ENCODE measurements at regions not wholly inside any gene's neighbourhood (a gene's known extent, or its start where the extent isn't known, plus 50 kb on each side); places are given as distances from the start of the nearest gene placed in this dataset.

DNA sequence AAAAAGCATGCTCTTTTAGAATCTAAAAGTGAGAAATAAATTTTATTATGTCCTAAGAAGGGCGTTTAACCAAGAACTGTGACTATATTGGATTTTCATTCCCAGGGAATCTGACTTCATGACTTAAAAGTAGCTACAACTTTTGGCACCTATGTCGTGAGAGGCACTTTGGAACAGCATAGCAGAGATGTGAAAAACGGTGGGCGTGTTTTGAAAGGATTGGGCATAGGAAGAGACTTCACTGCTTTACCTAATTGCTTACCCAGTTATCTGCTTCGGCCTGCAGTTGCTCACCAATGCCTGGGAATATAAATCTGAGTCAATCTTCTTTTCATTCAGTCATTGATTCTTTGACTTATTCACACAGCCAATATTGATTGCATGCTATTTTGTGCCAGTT, 363.4 kb downstream of the DNAH5 start:
- H3K36me3 ChIP-seq (ENCODE audit: control insufficient read depth in 2 of 2, insufficient read depth in 1 of 2, low read length in 2 of 2) = no peaks in the 10 kb centered on the region
- ChIA-PET POLR2A (no interaction called here), CTCF (no interaction called here)
- TF ChIP-seq, protein P1, sequence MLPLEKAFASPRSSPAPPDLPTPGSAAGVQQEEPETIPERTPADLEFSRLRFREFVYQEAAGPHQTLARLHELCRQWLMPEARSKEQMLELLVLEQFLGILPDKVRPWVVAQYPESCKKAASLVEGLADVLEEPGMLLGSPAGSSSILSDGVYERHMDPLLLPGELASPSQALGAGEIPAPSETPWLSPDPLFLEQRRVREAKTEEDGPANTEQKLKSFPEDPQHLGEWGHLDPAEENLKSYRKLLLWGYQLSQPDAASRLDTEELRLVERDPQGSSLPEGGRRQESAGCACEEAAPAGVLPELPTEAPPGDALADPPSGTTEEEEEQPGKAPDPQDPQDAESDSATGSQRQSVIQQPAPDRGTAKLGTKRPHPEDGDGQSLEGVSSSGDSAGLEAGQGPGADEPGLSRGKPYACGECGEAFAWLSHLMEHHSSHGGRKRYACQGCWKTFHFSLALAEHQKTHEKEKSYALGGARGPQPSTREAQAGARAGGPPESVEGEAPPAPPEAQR (tag by site-specific recombination; IDR thresholded peaks at IDR 0.05) = no peak
- no peak for TF ChIP-seq ZSCAN30 (tag by site-specific recombination; IDR thresholded peaks at IDR 0.05)
- TF ChIP-seq, protein P2, sequence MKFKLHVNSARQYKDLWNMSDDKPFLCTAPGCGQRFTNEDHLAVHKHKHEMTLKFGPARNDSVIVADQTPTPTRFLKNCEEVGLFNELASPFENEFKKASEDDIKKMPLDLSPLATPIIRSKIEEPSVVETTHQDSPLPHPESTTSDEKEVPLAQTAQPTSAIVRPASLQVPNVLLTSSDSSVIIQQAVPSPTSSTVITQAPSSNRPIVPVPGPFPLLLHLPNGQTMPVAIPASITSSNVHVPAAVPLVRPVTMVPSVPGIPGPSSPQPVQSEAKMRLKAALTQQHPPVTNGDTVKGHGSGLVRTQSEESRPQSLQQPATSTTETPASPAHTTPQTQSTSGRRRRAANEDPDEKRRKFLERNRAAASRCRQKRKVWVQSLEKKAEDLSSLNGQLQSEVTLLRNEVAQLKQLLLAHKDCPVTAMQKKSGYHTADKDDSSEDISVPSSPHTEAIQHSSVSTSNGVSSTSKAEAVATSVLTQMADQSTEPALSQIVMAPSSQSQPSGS (tag by site-specific recombination; IDR thresholded peaks at IDR 0.05; ENCODE audit: low read depth) = no peak
- no peak for TF ChIP-seq ZNF473 (tag by site-specific recombination; IDR thresholded peaks at IDR 0.05)
- TF ChIP-seq, protein P3, sequence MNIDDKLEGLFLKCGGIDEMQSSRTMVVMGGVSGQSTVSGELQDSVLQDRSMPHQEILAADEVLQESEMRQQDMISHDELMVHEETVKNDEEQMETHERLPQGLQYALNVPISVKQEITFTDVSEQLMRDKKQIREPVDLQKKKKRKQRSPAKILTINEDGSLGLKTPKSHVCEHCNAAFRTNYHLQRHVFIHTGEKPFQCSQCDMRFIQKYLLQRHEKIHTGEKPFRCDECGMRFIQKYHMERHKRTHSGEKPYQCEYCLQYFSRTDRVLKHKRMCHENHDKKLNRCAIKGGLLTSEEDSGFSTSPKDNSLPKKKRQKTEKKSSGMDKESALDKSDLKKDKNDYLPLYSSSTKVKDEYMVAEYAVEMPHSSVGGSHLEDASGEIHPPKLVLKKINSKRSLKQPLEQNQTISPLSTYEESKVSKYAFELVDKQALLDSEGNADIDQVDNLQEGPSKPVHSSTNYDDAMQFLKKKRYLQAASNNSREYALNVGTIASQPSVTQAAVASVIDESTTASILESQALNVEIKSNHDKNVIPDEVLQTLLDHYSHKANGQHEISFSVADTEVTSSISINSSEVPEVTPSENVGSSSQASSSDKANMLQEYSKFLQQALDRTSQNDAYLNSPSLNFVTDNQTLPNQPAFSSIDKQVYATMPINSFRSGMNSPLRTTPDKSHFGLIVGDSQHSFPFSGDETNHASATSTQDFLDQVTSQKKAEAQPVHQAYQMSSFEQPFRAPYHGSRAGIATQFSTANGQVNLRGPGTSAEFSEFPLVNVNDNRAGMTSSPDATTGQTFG (tag by site-specific recombination; IDR thresholded peaks at IDR 0.05; ENCODE audit: borderline replicate concordance) = no peak
- TF ChIP-seq SP7 (tag by site-specific recombination; IDR thresholded peaks at IDR 0.05) = no peak
- no peak for TF ChIP-seq ZNF416 (tag by site-specific recombination; IDR thresholded peaks at IDR 0.05)
- no peak for TF ChIP-seq BCL11A (tag by site-specific recombination; IDR thresholded peaks at IDR 0.05; ENCODE audit: low read depth)
- TF ChIP-seq, protein P4, sequence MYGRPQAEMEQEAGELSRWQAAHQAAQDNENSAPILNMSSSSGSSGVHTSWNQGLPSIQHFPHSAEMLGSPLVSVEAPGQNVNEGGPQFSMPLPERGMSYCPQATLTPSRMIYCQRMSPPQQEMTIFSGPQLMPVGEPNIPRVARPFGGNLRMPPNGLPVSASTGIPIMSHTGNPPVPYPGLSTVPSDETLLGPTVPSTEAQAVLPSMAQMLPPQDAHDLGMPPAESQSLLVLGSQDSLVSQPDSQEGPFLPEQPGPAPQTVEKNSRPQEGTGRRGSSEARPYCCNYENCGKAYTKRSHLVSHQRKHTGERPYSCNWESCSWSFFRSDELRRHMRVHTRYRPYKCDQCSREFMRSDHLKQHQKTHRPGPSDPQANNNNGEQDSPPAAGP (tag by site-specific recombination; IDR thresholded peaks at IDR 0.05) = no peak
- no peak for TF ChIP-seq ZBTB17 (tag by site-specific recombination; IDR thresholded peaks at IDR 0.05)
- TF ChIP-seq, protein P5, sequence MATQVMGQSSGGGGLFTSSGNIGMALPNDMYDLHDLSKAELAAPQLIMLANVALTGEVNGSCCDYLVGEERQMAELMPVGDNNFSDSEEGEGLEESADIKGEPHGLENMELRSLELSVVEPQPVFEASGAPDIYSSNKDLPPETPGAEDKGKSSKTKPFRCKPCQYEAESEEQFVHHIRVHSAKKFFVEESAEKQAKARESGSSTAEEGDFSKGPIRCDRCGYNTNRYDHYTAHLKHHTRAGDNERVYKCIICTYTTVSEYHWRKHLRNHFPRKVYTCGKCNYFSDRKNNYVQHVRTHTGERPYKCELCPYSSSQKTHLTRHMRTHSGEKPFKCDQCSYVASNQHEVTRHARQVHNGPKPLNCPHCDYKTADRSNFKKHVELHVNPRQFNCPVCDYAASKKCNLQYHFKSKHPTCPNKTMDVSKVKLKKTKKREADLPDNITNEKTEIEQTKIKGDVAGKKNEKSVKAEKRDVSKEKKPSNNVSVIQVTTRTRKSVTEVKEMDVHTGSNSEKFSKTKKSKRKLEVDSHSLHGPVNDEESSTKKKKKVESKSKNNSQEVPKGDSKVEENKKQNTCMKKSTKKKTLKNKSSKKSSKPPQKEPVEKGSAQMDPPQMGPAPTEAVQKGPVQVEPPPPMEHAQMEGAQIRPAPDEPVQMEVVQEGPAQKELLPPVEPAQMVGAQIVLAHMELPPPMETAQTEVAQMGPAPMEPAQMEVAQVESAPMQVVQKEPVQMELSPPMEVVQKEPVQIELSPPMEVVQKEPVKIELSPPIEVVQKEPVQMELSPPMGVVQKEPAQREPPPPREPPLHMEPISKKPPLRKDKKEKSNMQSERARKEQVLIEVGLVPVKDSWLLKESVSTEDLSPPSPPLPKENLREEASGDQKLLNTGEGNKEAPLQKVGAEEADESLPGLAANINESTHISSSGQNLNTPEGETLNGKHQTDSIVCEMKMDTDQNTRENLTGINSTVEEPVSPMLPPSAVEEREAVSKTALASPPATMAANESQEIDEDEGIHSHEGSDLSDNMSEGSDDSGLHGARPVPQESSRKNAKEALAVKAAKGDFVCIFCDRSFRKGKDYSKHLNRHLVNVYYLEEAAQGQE (tag by site-specific recombination; IDR thresholded peaks at IDR 0.05) = no peak
- TF ChIP-seq ZNF423 (tag by site-specific recombination; IDR thresholded peaks at IDR 0.05) = no peak
- TF ChIP-seq KLF8 (tag by site-specific recombination; IDR thresholded peaks at IDR 0.05) = no peak
- TF ChIP-seq ZNF184 (tag by site-specific recombination; IDR thresholded peaks at IDR 0.05) = no peak
- TF ChIP-seq ZNF433 (tag by site-specific recombination; IDR thresholded peaks at IDR 0.05; ENCODE audit: low read depth) = no peak
- TF ChIP-seq ZNF623 (tag by site-specific recombination; IDR thresholded peaks at IDR 0.05) = no peak
- TF ChIP-seq, protein P6, sequence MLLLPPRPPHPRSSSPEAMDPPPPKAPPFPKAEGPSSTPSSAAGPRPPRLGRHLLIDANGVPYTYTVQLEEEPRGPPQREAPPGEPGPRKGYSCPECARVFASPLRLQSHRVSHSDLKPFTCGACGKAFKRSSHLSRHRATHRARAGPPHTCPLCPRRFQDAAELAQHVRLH (tag by site-specific recombination; IDR thresholded peaks at IDR 0.05) = no peak
- TF ChIP-seq GLIS2 (tag by site-specific recombination; IDR thresholded peaks at IDR 0.05) = no peak
- TF ChIP-seq ZNF239 (tag by site-specific recombination; IDR thresholded peaks at IDR 0.05) = no peak
- no peak for TF ChIP-seq ZNF768 (tag by site-specific recombination; IDR thresholded peaks at IDR 0.05)
- H3K9me3 ChIP-seq (ENCODE audit: control insufficient read depth, insufficient read depth, low read depth, low read length) = no peaks in the 10 kb centered on the region
- no peaks in the 10 kb centered on the region for H3K4me1 ChIP-seq (ENCODE audit: control insufficient read depth, insufficient read depth, low read length)
- no peak overlapping the region for H3K4me3 ChIP-seq (ENCODE audit: low read depth, low read length)
- no peak overlapping the region for H3K27ac ChIP-seq (ENCODE audit: extremely low read depth, low read depth, low read length)
